GM06990 (cell line): ENCODE measurements at regions not wholly inside any gene's neighbourhood (a gene's known extent, or its start where the extent isn't known, plus 50 kb on each side); places are given as distances from the start of the nearest gene placed in this dataset.
"Not testable (repeated sequence)": the region's sequence is repeated elsewhere in the genome, so short reads cannot be mapped to it uniquely, and the experiment has no call there.

ENCODE experiments used
- DNase-seq: peaks from one replicate; pipeline ENCODE4 v3.0.0-alpha.2; 2011; ENCODE audit not compliant: insufficient read length; ENCODE audit errors: extremely low read depth
- H3K27me3 ChIP-seq: replicated peaks from 2 replicates; pipeline ENCODE4 v1.6.0; 2011; ENCODE audit warnings: low read length; ENCODE audit not compliant: control insufficient read depth, insufficient read depth
- H3K36me3 ChIP-seq: 2 replicates; pipeline ENCODE4 v1.5.1; 2011; ENCODE audit warnings: low read length; ENCODE audit not compliant: control insufficient read depth, insufficient read depth
- H3K4me3 ChIP-seq: replicated peaks from 2 replicates; pipeline ENCODE4 v1.5.1; 2011; ENCODE audit warnings: low read depth, mild to moderate bottlenecking, control low read depth, low read length
- TF ChIP-seq, protein P1 (sequence below): IDR thresholded peaks from 2 replicates; pipeline ENCODE4 v1.5.1; 2011; ENCODE audit warnings: low read length, control low read depth, mild to moderate bottlenecking, inconsistent platforms; ENCODE audit not compliant: insufficient read depth, poor library complexity, severe bottlenecking

DNA sequence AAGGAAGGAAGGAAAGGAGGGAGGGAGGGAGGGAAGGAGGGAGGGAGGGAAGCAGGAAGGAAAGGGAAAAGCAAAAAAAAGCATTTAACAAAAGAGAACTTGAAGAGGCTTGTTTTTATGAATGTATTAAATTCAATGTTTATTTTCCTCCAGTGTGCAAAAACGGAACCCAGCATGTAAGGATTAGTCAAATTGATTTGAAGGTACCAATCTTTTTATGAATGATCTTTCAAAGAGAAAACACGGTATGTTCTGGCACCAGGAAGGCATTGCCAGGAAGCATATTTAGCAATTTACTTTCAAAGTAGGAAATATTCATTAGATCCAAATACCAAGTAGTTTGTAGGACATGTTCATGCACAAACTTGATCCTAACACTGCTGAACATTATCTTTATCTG is 453.6 kb downstream of the PDGFC start:
- TF ChIP-seq, protein P1, sequence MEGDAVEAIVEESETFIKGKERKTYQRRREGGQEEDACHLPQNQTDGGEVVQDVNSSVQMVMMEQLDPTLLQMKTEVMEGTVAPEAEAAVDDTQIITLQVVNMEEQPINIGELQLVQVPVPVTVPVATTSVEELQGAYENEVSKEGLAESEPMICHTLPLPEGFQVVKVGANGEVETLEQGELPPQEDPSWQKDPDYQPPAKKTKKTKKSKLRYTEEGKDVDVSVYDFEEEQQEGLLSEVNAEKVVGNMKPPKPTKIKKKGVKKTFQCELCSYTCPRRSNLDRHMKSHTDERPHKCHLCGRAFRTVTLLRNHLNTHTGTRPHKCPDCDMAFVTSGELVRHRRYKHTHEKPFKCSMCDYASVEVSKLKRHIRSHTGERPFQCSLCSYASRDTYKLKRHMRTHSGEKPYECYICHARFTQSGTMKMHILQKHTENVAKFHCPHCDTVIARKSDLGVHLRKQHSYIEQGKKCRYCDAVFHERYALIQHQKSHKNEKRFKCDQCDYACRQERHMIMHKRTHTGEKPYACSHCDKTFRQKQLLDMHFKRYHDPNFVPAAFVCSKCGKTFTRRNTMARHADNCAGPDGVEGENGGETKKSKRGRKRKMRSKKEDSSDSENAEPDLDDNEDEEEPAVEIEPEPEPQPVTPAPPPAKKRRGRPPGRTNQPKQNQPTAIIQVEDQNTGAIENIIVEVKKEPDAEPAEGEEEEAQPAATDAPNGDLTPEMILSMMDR, result no peak
- no peaks in the 10 kb centered on the region for H3K36me3 ChIP-seq
- no peak overlapping the region for H3K4me3 ChIP-seq
- DNase-seq, result no peak
- no peaks in the 10 kb centered on the region for H3K27me3 ChIP-seq

GRCh38 chr4:156517546-156517945 is 454.1 kb downstream of the PDGFC start:
- H3K27me3 ChIP-seq, result no peaks in the 10 kb centered on the region
- TF ChIP-seq, protein P1, result no peak
- no peak overlapping the region for H3K4me3 ChIP-seq
- DNase-seq, result no peak
- no peaks in the 10 kb centered on the region for H3K36me3 ChIP-seq

DNA sequence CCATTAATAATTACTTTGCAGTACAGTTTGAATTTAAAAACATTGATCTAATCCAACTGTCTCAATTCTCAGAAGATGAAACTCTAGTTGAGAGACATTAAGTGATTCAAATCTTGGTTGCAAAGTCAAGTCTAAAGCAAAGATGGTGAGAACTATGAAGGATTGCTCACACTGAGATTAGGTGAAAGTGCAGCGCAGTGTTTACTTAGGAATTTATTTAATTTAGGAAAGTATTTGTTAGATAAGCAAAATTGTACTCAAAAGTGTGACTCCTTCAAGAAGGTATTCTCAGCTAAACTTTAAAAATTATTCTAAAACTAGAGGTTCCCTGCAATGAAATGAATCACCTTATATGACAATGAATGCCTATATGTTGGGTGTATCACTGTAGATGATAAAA is 454.9 kb downstream of the PDGFC start:
- DNase-seq, result no peak
- TF ChIP-seq, protein P1, result no peak
- Histone ChIP-seq H3K27me3 (no peaks in the 10 kb centered on the region), H3K4me3 (no peak overlapping the region), H3K36me3 (no peaks in the 10 kb centered on the region)

DNA sequence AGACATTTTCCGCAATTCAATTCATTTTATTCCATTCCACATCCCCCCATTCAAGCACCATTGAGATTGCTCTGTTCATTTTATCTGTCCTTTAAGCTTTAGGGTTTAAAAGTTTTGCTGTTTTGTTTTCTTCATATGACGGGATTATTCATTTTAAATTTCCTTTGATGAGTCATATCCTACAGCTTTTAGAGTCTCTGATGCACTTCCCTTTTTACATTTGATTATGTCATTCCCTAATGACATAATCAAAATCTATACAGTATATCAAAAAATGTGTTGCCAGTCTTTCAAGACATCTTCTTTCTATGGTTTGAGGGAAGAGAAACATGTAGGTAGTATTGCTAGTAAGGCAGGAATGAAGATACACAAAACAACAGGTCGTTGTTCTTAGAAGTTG is 456.3 kb downstream of the PDGFC start:
- TF ChIP-seq, protein P1, result no peak
- no peak for DNase-seq
- Histone ChIP-seq H3K4me3 (no peak overlapping the region), H3K27me3 (no peaks in the 10 kb centered on the region), H3K36me3 (no peaks in the 10 kb centered on the region)

DNA sequence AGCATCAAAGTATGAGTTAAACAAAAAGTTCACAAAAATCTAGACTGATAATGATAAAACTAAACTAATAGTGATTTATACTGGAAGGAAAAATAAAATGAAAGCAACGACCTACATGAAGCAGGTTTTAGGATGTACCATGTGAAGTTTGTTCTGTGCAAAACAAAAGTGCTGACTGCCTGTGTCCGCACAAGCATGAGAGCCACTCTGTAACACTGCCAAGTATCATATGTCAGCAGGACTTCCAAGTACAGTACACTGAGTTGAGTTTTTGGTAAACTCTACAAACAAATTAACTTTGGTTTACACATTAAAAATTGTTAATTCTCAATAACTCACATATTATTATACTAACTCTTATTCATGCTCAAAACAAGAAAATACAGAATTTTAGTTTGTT is 459.0 kb downstream of the PDGFC start:
- TF ChIP-seq, protein P1, result no peak
- Histone ChIP-seq H3K4me3 (no peak overlapping the region), H3K27me3 (no peaks in the 10 kb centered on the region), H3K36me3 (no peaks in the 10 kb centered on the region)
- DNase-seq, result no peak

DNA sequence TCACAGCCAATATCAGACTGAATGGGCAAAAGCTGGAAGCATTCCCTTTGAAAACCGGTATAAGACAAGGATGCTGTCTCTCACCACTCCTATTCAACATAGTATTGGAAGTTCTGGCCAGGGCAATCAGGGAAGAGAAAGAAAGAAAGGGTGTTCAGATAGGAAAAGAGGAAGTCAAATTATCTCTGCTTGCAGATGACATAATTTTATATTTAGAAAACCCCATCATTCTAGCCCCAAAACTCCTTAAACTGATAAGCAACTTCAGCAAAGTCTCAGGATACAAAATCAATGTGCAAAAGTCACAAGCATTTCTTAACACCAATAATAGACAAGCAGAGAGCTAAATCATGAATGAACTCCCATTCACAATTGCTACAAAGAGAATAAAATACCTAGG is 461.7 kb downstream of the PDGFC start:
- H3K36me3 ChIP-seq, H3K27me3 ChIP-seq, DNase-seq, H3K4me3 ChIP-seq: not testable (repeated sequence)
